Astrocyte of the spinal cord (primary cell): ENCODE measurements at regions not wholly inside any gene's neighbourhood (a gene's known extent, or its start where the extent isn't known, plus 50 kb on each side); places are given as distances from the start of the nearest gene placed in this dataset.

ENCODE experiments used
- DNase-seq: peaks from one replicate; pipeline ENCODE4 v3.0.0; 2011; ENCODE audit warnings: low read depth, low spot score
- H3K4me3 ChIP-seq: 2 replicates; pipeline ENCODE4 v1.5.1; 2011; ENCODE audit warnings: low read depth, mild to moderate bottlenecking, low read length, moderate library complexity
- in situ Hi-C: cut with HindIII; loops from 2 replicates; pipeline ENCODE4 v1.10.0; 2017; ENCODE audit warnings: low sequenced_read_pairs
- TF ChIP-seq, protein P1 (sequence below): IDR thresholded peaks from 2 replicates; pipeline ENCODE4 v1.5.1; 2012; ENCODE audit warnings: low read depth, mild to moderate bottlenecking, low read length, inconsistent platforms

DNA sequence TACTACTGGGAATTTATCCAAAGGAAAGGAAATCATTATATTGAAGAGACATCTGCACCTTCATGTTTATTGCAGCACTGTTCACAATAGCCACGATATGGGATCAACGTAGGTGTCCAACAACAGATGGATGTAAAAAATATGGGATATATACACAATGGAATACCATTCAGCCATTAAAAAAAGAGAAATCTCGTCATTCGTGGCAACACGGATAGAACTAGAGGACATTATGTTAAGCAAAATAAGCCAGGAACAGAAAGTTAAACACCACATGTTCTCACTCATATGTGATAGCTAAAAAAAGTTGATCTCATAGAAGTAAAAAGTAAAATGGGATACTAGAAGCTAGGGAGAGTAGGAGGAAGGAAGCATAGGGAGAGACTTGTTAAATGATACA lies 82.9 kb upstream of the CLMN start:
- no peak for DNase-seq
- TF ChIP-seq, protein P1, sequence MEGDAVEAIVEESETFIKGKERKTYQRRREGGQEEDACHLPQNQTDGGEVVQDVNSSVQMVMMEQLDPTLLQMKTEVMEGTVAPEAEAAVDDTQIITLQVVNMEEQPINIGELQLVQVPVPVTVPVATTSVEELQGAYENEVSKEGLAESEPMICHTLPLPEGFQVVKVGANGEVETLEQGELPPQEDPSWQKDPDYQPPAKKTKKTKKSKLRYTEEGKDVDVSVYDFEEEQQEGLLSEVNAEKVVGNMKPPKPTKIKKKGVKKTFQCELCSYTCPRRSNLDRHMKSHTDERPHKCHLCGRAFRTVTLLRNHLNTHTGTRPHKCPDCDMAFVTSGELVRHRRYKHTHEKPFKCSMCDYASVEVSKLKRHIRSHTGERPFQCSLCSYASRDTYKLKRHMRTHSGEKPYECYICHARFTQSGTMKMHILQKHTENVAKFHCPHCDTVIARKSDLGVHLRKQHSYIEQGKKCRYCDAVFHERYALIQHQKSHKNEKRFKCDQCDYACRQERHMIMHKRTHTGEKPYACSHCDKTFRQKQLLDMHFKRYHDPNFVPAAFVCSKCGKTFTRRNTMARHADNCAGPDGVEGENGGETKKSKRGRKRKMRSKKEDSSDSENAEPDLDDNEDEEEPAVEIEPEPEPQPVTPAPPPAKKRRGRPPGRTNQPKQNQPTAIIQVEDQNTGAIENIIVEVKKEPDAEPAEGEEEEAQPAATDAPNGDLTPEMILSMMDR, result no peak
- H3K4me3 ChIP-seq, result no peak overlapping the region
- in situ Hi-C loops, result no loop called here

DNA sequence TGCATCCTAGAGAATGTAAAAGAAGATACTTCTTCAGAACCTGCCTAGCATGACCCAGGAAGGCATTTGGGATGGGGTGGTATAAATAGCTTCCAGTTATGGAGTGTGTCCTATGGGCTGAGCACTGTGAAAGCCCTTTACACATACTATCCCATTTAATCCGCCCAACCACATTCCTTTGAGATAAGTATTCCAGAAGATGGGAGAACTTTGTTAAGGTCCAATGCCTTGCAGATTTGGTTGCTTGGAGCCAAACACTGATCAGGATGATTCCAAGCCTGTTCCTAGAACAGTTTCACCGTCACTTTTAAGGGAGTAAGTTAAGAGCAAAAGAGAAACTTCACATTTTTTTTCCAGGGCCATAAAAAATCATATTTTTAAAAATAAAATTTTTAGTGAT lies 82.5 kb upstream of the CLMN start:
- H3K4me3 ChIP-seq, result no peak overlapping the region
- in situ Hi-C loops, result no loop called here
- TF ChIP-seq, protein P1, result no peak
- no peak for DNase-seq

DNA sequence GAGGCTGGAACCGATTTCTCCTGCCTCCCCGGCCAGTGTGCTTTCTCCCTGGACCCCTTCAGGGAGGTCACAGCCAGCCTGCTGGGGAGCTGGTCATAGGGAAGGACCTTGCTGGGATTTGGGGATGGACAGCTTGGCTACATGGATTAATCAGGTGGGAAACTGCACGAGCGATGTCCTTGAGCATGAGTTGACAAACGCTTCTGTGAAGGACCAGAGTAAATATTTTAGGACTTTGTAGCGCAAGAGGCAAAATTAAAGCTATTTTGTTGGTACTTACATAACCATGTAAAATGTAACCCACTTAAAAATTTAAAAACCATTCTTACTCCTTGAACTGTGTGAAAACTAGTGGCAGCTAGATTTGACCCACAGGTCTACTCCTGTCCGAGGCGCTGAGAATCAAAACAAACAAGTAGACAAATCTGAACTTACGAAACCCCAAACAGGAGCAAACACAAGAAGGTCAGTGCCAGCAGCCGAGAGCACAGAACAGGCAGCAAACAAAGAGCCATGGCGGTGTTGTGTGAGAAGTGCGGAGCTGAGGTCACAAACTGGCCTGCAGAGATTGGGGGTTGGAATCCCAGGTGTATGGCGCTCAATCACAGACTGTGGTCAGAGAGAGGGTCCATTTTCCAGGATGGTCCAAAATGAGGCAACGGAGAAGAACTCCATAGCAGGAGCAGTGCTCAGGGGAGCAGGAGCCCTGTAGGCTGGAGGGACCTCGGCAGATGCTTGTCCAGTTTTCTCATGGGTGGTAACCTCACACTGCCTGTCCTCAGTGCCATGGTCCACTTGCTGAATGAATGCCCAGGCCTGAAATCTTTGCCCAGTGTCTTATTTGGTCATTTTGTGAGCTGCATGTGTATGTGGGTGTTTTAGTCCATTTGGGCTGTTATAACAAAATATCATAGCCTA lies 79.2 kb upstream of the CLMN start:
- TF ChIP-seq, protein P1, result no peak
- no peak for DNase-seq
- in situ Hi-C loops, result no loop called here
- no peak overlapping the region for H3K4me3 ChIP-seq

DNA sequence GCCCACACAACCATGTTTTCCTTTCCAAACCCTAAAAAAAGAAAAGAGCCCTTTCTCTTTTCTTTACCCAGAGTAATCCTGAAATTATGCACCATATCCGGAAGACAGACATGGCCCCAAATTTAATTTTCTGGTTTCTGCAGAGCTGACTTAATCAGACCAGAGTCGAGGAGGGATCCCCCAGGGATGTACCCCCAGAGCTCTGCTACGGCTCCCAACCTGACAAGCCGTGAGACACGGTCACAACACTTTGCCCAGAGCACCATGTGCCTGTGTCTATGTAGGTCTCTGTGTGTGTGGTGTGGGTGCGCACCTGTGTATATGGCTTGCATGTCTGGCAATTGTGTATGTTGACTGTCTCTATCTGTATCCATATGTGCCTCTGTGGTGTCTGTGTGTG lies 77.6 kb upstream of the CLMN start:
- no peak for DNase-seq
- TF ChIP-seq, protein P1, result no peak
- no peak overlapping the region for H3K4me3 ChIP-seq
- in situ Hi-C loops, result no loop called here

DNA sequence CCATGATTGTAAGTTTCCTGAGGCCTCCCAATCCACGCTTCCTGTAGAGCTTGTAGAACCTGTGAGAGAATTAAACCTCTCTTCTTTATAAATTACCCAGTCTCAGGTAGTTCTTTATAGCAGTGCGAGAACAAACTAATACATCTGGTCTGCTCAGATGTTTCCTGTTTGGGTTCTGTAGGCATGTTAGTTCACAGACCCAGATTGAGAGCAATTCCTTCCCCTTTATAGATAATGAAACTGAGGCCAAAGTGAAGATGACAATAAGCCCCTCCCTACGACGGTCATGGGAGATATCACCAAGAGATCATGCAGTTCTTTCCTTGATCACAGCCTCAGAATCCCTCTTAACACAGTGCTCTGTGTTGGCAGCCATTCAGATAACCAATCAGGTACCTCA lies 76.5 kb upstream of the CLMN start:
- in situ Hi-C loops, result no loop called here
- TF ChIP-seq, protein P1, result no peak
- no peak overlapping the region for H3K4me3 ChIP-seq
- DNase-seq, result no peak

DNA sequence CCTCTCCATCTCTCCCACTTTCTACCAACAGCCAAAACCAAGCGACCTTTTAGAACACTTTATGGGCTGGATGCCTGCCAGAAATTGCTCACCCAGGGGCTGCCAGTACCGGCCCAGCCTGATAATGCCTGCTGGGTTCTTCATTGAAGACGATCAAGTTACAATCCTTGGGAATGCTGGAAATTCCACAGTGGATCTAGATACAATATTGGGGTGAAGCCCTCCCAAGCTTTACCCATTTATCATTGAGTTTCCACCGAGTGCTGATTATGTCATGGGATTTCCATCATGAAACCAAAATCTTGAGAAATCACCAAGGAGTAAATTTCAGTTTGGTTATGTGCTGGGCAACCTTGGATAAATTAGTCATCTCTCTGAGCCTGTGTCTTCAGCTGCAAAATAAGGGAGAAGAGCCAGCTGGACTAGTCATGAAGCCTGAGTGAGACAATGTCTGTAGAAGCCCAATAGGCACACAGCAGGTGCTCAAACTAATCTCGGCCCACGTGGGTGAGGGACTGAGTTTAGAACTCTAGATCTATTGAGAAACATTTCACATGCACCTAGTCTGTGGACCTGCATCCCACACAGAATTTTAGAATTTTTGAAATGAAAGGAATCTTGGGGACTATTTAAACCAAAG lies 75.5 kb upstream of the CLMN start:
- no peak for DNase-seq
- TF ChIP-seq, protein P1, result no peak
- in situ Hi-C loops, result no loop called here
- no peak overlapping the region for H3K4me3 ChIP-seq
